RWPE2 (cell line): ENCODE measurements at regions not wholly inside any gene's neighbourhood (a gene's known extent, or its start where the extent isn't known, plus 50 kb on each side); places are given as distances from the start of the nearest gene placed in this dataset.

Experiments used
- ATAC-seq: fragments of 200-7000 bp; cut with Tn5 transposase; 3 replicates; pipeline ENCODE4 v1.9.1; 2021; ENCODE audit warnings: low read depth
- DNase-seq: peaks from one replicate; pipeline ENCODE4 v3.0.0-alpha.2; 2020; ENCODE audit warnings: low spot score
- H3K27ac ChIP-seq: fragments of 450-650 bp; 2 replicates; pipeline ENCODE4 v1.5.1; 2017; ENCODE audit warnings: mild to moderate bottlenecking; ENCODE audit not compliant: poor library complexity, severe bottlenecking
- H3K27me3 ChIP-seq: fragments of 250-450 bp; sonication (Bioruptor Pico); 2 replicates; pipeline ENCODE4 v1.5.1; 2021; ENCODE audit warnings: mild to moderate bottlenecking, moderate library complexity; ENCODE audit not compliant: insufficient read depth, poor library complexity, severe bottlenecking
- H3K36me3 ChIP-seq: fragments of 250-450 bp; sonication (Bioruptor Pico); 2 replicates; pipeline ENCODE4 v1.5.1; 2020; ENCODE audit warnings: low read depth, mild to moderate bottlenecking, moderate library complexity
- H3K4me1 ChIP-seq: fragments of 250-450 bp; sonication (Bioruptor Pico); 2 replicates; pipeline ENCODE4 v1.5.1; 2021; ENCODE audit warnings: mild to moderate bottlenecking, moderate library complexity; ENCODE audit not compliant: insufficient read depth, poor library complexity, severe bottlenecking
- H3K4me3 ChIP-seq: fragments of 250-450 bp; sonication (Bioruptor Pico); 2 replicates; pipeline ENCODE4 v1.5.1; 2021; ENCODE audit warnings: mild to moderate bottlenecking, moderate library complexity; ENCODE audit not compliant: severe bottlenecking
- H3K9me3 ChIP-seq: fragments of 250-450 bp; sonication (Bioruptor Pico); 2 replicates; pipeline ENCODE4 v1.5.1; 2021; ENCODE audit warnings: mild to moderate bottlenecking, moderate library complexity; ENCODE audit not compliant: severe bottlenecking
- CTCF ChIP-seq: fragments of 450-650 bp; IDR thresholded peaks from one replicate; pipeline ENCODE4 v1.5.1; 2017; ENCODE audit warnings: mild to moderate bottlenecking, moderate library complexity; ENCODE audit not compliant: poor library complexity, severe bottlenecking

GRCh38 chr6:26196846-26197635 is 109.8 kb downstream of the HFE start:
- H3K27ac ChIP-seq: peak overlapping the region; percentile 93

DNA sequence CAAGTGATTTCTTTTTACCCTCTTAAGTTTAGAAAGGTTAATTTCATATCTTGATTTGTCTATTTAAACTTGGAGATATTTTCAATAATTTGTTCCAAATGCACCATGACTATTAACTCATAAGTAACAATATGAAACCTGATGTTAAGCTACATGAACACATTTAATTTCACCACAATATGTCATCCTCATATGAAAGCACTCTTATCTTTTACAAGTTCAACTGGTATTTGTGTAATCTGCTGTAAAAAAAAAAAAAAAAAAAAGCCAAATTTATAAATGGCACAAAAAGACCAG is 110.4 kb downstream of the HFE start:
- Histone ChIP-seq H3K27ac (peak overlapping the region; percentile 93), H3K4me3 (peak overlapping the region; percentile 70), H3K4me1 (peaks cover 11% of the 10 kb centered on the region), H3K9me3 (no peaks in the 10 kb centered on the region), H3K36me3 (no peaks in the 10 kb centered on the region), H3K27me3 (no peaks in the 10 kb centered on the region)
- TF ChIP-seq CTCF: no peak
- DNase-seq (no peak), ATAC-seq (no peak)

More at GRCh38 chr6:26196846-26197635, 109.8 kb downstream of the HFE start:
- no peaks in the 10 kb centered on the region for H3K27me3 ChIP-seq
- H3K36me3 ChIP-seq: no peaks in the 10 kb centered on the region
- peaks cover 11% of the 10 kb centered on the region for H3K4me1 ChIP-seq
- peak; percentile 89 for DNase-seq
- TF ChIP-seq CTCF: no peak
- H3K4me3 ChIP-seq: peak overlapping the region; percentile 70
- ATAC-seq: peak; percentile 60
- no peaks in the 10 kb centered on the region for H3K9me3 ChIP-seq

- Histone ChIP-seq H3K36me3 (no peaks in the 10 kb centered on the region), H3K27me3 (no peaks in the 10 kb centered on the region), H3K4me3 (peak overlapping the region; percentile 70), H3K4me1 (peaks cover 11% of the 10 kb centered on the region), H3K27ac (peak overlapping the region; percentile 93), H3K9me3 (no peaks in the 10 kb centered on the region)
- no peak for TF ChIP-seq CTCF
- DNase-seq (no peak), ATAC-seq (no peak; the same call in 2 of the 3 replicates)
Measured at GRCh38 chr6:26197933-26198721, 110.9 kb downstream of the HFE start.

DNA sequence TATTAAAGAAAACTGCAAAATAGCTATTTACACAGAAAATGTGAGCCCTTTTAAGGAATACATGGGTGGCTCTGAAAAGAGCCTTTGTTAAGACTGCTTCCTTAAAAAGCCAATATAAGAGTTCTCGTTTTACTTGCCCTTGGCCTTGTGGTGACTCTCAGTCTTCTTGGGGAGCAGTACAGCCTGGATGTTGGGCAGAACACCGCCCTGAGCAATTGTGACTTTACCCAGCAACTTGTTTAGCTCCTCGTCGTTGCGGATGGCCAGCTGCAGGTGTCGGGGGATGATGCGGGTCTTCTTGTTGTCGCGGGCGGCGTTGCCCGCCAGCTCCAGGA is 111.5 kb downstream of the HFE start:
- DNase-seq (no peak), ATAC-seq (no peak)
- TF ChIP-seq CTCF: no peak

More for the DNA sequence above, 111.5 kb downstream of the HFE start:
- H3K9me3 ChIP-seq: no peaks in the 10 kb centered on the region
- no peaks in the 10 kb centered on the region for H3K36me3 ChIP-seq
- H3K27ac ChIP-seq: peak overlapping the region; percentile 93
- H3K4me3 ChIP-seq: peak overlapping the region; percentile 70
- H3K4me1 ChIP-seq: peaks cover 11% of the 10 kb centered on the region
- H3K27me3 ChIP-seq: no peaks in the 10 kb centered on the region
